Gastrocnemius medialis (tissue), 4 donors: ENCODE measurements at regions not wholly inside any gene's neighbourhood (a gene's known extent, or its start where the extent isn't known, plus 50 kb on each side); places are given as distances from the start of the nearest gene placed in this dataset.
"Not testable (repeated sequence)": the region's sequence is repeated elsewhere in the genome, so short reads cannot be mapped to it uniquely, and the experiment has no call there.

ENCODE experiments used
- CTCF ChIP-seq, 5 experiments: fragments of 450-650 bp in 3 of 5; fragments of 200-600 bp in 2 of 5; sonication (generic) in 2 of 5; IDR thresholded peaks in 4 of 5; conservative IDR thresholded peaks in 1 of 5; 1 replicate in 4 of 5; 2 replicates in 1 of 5; pipeline ENCODE4 v1.5.1; 2016 to 2019; ENCODE audit warnings: antibody characterized with exemption in 5 of 5, mild to moderate bottlenecking in 3 of 5, moderate library complexity in 3 of 5
- POLR2A ChIP-seq, 2 donors: fragments of 450-650 bp; IDR thresholded peaks; one replicate each; pipeline ENCODE4 v1.6.1; 2017; ENCODE audit warnings: antibody characterized with exemption in 2 of 2, mild to moderate bottlenecking in 2 of 2, moderate library complexity in 2 of 2

GRCh38 chr5:82532075-82532474 lies 253.9 kb upstream of the RPS23 start:
- not testable (repeated sequence) for TF ChIP-seq CTCF (IDR thresholded peaks at IDR 0.05 in 4 of 5, conservative IDR thresholded peaks at IDR 0.05 in 1 of 5); POLR2A (IDR thresholded peaks at IDR 0.05)
